DND-41 (cell line): ENCODE measurements at regions not wholly inside any gene's neighbourhood (a gene's known extent, or its start where the extent isn't known, plus 50 kb on each side); places are given as distances from the start of the nearest gene placed in this dataset.
"Not testable (repeated sequence)": the region's sequence is repeated elsewhere in the genome, so short reads cannot be mapped to it uniquely, and the experiment has no call there.

Experiments used
- ATAC-seq: fragments of 200-7000 bp; cut with Tn5 transposase; 3 replicates; pipeline ENCODE4 v1.9.1; 2021; ENCODE audit warnings: low read depth; ENCODE audit not compliant: insufficient read depth
- DNase-seq: peaks from one replicate; pipeline ENCODE4 v3.0.0-alpha.2; 2020
- H2AFZ ChIP-seq: 2 replicates; pipeline ENCODE4 v1.6.0; 2012; ENCODE audit warnings: low read depth, low read length
- H3K27ac ChIP-seq: 2 replicates; pipeline ENCODE4 v1.5.1; 2012; ENCODE audit warnings: low read length, inconsistent platforms
- H3K27me3 ChIP-seq: fragments of 200-600 bp; sonication (generic); 2 replicates; pipeline ENCODE4 v1.6.0; 2012; ENCODE audit warnings: low read length, mild to moderate bottlenecking, inconsistent platforms; ENCODE audit not compliant: insufficient read depth, poor library complexity
- H3K36me3 ChIP-seq: 2 replicates; pipeline ENCODE4 v1.5.1; 2012; ENCODE audit warnings: low read length, inconsistent platforms; ENCODE audit not compliant: insufficient read depth
- H3K4me1 ChIP-seq: 2 replicates; pipeline ENCODE4 v1.5.1; 2012; ENCODE audit warnings: mild to moderate bottlenecking, low read length; ENCODE audit not compliant: insufficient read depth
- H3K4me2 ChIP-seq: 2 replicates; pipeline ENCODE4 v1.6.0; 2012; ENCODE audit warnings: mild to moderate bottlenecking, moderate library complexity, low read length, inconsistent platforms; ENCODE audit not compliant: insufficient read depth
- H3K4me3 ChIP-seq, 2 experiments: fragments of 200-600 bp in 1 of 2; shearing (Covaris generic) in 1 of 2; 2 replicates each; pipeline ENCODE4 v1.5.1; 2012 to 2016; ENCODE audit warnings: inconsistent platforms in 2 of 2, low read length in 2 of 2, mild to moderate bottlenecking in 2 of 2, low read depth in 1 of 2, moderate library complexity in 1 of 2
- H3K79me2 ChIP-seq: 2 replicates; pipeline ENCODE4 v1.6.0; 2012; ENCODE audit warnings: low read length, inconsistent platforms; ENCODE audit not compliant: insufficient read depth
- H3K9ac ChIP-seq: 2 replicates; pipeline ENCODE4 v1.6.0; 2012; ENCODE audit warnings: low read depth, mild to moderate bottlenecking, inconsistent platforms, low read length, moderate library complexity
- H3K9me3 ChIP-seq: 2 replicates; pipeline ENCODE4 v1.5.1; 2012; ENCODE audit warnings: low read length, moderate library complexity, mild to moderate bottlenecking, inconsistent platforms; ENCODE audit not compliant: insufficient read depth, severe bottlenecking
- H4K20me1 ChIP-seq: 2 replicates; pipeline ENCODE4 v1.6.0; 2012; ENCODE audit warnings: low read length; ENCODE audit not compliant: insufficient read depth
- EZH2 ChIP-seq: IDR thresholded peaks from 3 replicates; pipeline ENCODE4 v1.6.1; 2012; ENCODE audit warnings: borderline replicate concordance, low read depth, mild to moderate bottlenecking, moderate library complexity, low read length, inconsistent platforms; ENCODE audit not compliant: severe bottlenecking
- TF ChIP-seq, protein P1 (sequence below): IDR thresholded peaks from 2 replicates; pipeline ENCODE4 v1.5.1; 2012; ENCODE audit warnings: borderline replicate concordance, low read length, moderate library complexity, mild to moderate bottlenecking; ENCODE audit not compliant: poor library complexity, severe bottlenecking; ENCODE audit errors: extremely low read depth

DNA sequence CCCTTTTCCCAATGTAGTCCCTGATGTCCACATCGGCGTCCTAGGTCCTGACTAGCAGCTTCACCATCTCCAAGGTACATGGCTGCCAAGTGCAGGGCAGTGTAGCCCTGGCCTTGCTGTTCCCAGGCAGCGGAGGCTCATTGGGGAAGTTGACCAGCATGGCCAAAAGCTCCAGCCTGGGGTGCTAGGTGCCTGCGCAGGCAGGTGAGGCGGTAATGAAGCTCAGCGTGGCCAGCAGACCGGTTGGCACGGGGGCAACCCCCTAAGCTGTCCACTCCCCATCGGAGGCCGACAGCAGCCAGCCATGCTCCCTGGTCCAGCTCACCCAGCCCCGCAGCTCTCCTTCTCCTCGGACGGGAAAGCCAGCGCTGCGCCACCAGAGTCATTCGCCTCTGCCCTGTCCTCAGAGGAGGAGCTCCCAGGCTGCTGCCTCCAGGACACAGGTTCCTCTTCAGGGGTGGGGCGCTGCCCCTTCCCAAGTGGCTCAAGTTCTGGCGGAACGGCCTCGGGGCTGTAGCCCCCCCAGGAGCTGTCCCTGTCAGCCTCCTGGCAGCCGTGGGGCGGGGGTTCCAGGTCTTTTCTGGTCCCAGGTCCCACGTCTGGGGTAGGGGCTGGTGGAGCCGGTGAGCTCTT lies 1218.2 kb downstream of the FOXD4L5 start:
- Histone ChIP-seq H3K4me2 (no peak overlapping the region), H3K4me3 (no peak overlapping the region), H3K4me1 (no peaks in the 10 kb centered on the region), H3K27ac (no peak overlapping the region), H3K9ac (no peak overlapping the region), H2AFZ (no peak overlapping the region), H4K20me1 (no peaks in the 10 kb centered on the region), H3K36me3 (no peaks in the 10 kb centered on the region), H3K79me2 (no peaks in the 10 kb centered on the region), H3K9me3 (no peaks in the 10 kb centered on the region), H3K27me3 (no peaks in the 10 kb centered on the region)
- TF ChIP-seq, protein P1, sequence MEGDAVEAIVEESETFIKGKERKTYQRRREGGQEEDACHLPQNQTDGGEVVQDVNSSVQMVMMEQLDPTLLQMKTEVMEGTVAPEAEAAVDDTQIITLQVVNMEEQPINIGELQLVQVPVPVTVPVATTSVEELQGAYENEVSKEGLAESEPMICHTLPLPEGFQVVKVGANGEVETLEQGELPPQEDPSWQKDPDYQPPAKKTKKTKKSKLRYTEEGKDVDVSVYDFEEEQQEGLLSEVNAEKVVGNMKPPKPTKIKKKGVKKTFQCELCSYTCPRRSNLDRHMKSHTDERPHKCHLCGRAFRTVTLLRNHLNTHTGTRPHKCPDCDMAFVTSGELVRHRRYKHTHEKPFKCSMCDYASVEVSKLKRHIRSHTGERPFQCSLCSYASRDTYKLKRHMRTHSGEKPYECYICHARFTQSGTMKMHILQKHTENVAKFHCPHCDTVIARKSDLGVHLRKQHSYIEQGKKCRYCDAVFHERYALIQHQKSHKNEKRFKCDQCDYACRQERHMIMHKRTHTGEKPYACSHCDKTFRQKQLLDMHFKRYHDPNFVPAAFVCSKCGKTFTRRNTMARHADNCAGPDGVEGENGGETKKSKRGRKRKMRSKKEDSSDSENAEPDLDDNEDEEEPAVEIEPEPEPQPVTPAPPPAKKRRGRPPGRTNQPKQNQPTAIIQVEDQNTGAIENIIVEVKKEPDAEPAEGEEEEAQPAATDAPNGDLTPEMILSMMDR = no peak
- no peak for TF ChIP-seq EZH2
- DNase-seq (no peak), ATAC-seq (no peak)

DNA sequence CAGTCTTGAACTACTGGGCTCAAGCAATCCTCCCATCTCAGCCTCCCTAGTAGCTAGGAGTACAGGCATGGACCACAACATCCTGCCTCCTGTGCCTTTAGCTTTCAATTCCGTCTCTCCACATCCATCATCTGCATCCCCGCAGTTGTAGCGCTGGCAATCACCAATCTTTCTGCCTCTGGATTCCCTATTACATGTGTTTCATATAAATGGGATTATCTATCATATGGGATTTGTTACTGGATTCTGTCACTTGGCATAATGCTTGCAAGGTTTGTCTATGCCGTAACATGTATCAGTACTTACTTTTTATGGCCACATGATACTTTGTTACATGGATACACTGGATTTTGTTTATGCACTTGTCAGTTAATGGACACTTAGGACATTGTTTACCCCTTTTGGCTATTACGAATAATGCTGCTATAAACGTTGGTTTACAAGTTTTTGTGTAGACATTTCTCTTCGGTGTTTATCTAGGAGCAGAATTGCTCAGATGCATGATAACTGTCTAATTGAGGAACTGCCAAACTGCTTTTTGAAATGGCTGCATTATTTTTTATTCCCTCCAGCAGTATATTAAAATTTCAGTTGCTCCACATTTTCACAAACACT lies 1223.9 kb downstream of the FOXD4L5 start:
- Histone ChIP-seq H3K4me2 (no peak overlapping the region), H3K4me1 (no peaks in the 10 kb centered on the region), H3K9me3 (no peaks in the 10 kb centered on the region), H4K20me1 (no peaks in the 10 kb centered on the region), H3K27ac (no peak overlapping the region), H3K9ac (no peak overlapping the region), H3K4me3 (no peak overlapping the region), H3K27me3 (no peaks in the 10 kb centered on the region), H3K36me3 (no peaks in the 10 kb centered on the region), H2AFZ (no peak overlapping the region), H3K79me2 (no peaks in the 10 kb centered on the region)
- TF ChIP-seq, protein P1 = no peak
- TF ChIP-seq EZH2 = no peak
- no peak for DNase-seq
- no peak for ATAC-seq

DNA sequence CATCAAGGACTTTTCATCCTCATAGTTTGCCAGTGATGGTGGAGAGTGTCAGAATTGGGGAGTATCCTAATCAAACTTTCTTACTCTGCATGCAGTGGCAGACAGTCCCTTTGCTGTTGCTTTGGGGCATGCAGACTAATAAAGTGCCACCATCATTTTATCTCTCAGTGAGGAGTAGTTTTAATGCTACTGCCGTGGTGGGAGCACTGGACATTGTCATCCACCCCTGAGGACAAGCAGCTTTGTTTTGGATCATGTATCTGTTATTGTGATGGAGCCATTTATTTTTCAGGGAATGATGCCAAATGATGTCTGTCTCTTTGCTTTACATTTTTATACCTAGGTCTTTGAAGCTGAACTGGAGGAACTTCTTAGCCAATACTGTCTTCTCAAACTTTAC lies 1226.9 kb downstream of the FOXD4L5 start:
- not testable (repeated sequence) for H3K27ac ChIP-seq

DNA sequence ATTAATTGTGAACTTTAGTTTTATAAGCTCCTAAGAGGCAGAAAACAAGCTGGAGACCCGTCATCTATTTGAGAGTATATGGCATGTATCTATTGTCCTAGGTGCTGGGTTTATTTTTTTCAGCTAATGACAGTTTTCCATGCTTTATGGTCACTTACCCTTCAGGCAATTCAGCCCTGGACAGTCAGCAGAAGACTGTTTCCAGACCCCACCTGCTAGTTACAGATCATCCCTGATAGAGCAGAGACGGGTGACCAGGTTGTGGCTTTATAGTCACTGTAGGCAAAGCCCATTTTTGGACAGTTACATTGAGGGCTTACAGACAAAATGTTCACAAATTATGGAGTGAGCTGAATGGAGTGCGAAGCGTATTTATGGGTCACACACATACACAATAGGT lies 1227.5 kb downstream of the FOXD4L5 start:
- Histone ChIP-seq H3K27ac (no peak overlapping the region), H3K9me3 (no peaks in the 10 kb centered on the region), H3K4me3 (no peak overlapping the region), H3K4me2 (no peak overlapping the region), H3K27me3 (no peaks in the 10 kb centered on the region), H3K79me2 (no peaks in the 10 kb centered on the region), H2AFZ (no peak overlapping the region), H4K20me1 (no peaks in the 10 kb centered on the region), H3K9ac (no peak overlapping the region), H3K4me1 (no peaks in the 10 kb centered on the region), H3K36me3 (no peaks in the 10 kb centered on the region)
- ATAC-seq = no peak
- no peak for TF ChIP-seq EZH2
- TF ChIP-seq, protein P1 = no peak
- no peak for DNase-seq

More for the DNA sequence above, 1226.9 kb downstream of the FOXD4L5 start:
- H3K79me2 ChIP-seq, H3K4me1 ChIP-seq, ATAC-seq, H3K4me2 ChIP-seq, DNase-seq, H2AFZ ChIP-seq, H3K36me3 ChIP-seq, H3K27me3 ChIP-seq, H3K4me3 ChIP-seq, H3K9ac ChIP-seq, H3K9me3 ChIP-seq, H4K20me1 ChIP-seq: not testable (repeated sequence)

DNA sequence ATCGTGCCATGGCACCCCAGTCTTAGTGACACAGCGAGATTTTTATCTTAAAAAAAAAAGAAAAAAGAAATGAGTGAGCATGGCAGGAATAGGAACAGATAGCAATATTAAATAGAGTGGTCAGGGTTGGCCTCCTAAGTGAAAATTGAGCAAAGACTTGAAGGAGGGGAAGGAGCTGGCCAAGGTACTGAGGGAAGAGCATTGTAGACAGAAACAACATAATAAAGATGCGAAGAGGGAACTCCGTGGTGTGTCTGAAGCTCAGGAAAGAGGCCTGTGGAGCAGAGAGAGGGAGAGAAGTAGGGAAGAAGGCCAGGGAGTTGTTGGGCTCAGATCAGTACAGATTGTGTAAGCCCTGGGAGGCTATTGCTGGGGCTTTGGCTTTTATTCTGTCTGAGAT lies 1256.1 kb downstream of the FOXD4L5 start:
- not testable (repeated sequence) for H3K9me3 ChIP-seq, H3K4me2 ChIP-seq, H3K27ac ChIP-seq, H3K4me1 ChIP-seq, H3K79me2 ChIP-seq, H3K27me3 ChIP-seq, H4K20me1 ChIP-seq, H3K36me3 ChIP-seq, H3K4me3 ChIP-seq, H2AFZ ChIP-seq, DNase-seq, H3K9ac ChIP-seq, ATAC-seq
